Cardiac muscle cell (in vitro differentiated cells and primary cell): ENCODE measurements at regions not wholly inside any gene's neighbourhood (a gene's known extent, or its start where the extent isn't known, plus 50 kb on each side); places are given as distances from the start of the nearest gene placed in this dataset.

Experiments
- DNase-seq, 2 donors: peaks; one replicate each; pipeline versions ENCODE4 v3.0.0 to v3.0.0-alpha.2; 2010 to 2017; ENCODE audit warnings: low read depth in 1 of 2, low spot score in 1 of 2
- H3K27ac ChIP-seq: fragments of 200-600 bp; sonication (generic); 2 replicates; pipeline ENCODE4 v1.5.1; 2016
- H3K27me3 ChIP-seq: fragments of 200-600 bp; sonication (generic); 2 replicates; pipeline ENCODE4 v1.6.0; 2016; ENCODE audit warnings: control low read depth
- H3K36me3 ChIP-seq: fragments of 200-600 bp; sonication (generic); 2 replicates; pipeline ENCODE4 v1.5.1; 2016; ENCODE audit warnings: control low read depth
- H3K4me1 ChIP-seq: fragments of 200-600 bp; sonication (generic); 2 replicates; pipeline ENCODE4 v1.8.1; 2017; ENCODE audit warnings: low read depth, mild to moderate bottlenecking, mixed run types
- H3K4me3 ChIP-seq: fragments of 200-600 bp; sonication (generic); 2 replicates; pipeline ENCODE4 v1.5.1; 2016; ENCODE audit warnings: mild to moderate bottlenecking
- H3K9me3 ChIP-seq: fragments of 200-600 bp; sonication (generic); 2 replicates; pipeline ENCODE4 v1.5.1; 2017; ENCODE audit warnings: low read depth, mild to moderate bottlenecking, control low read depth
- CTCF ChIP-seq: IDR thresholded peaks from 2 replicates; pipeline ENCODE4 v1.5.1; 2012; ENCODE audit warnings: low read depth, mild to moderate bottlenecking, low read length

GRCh38 chr20:22770241-22770800 lies 185.9 kb upstream of the FOXA2 start:
- no peak overlapping the region for H3K27ac ChIP-seq
- H3K36me3 ChIP-seq: no peaks in the 10 kb centered on the region
- no peaks in the 10 kb centered on the region for H3K27me3 ChIP-seq
- no peak for DNase-seq
- no peaks in the 10 kb centered on the region for H3K9me3 ChIP-seq
- no peak for TF ChIP-seq CTCF
- H3K4me3 ChIP-seq: no peak overlapping the region
- no peaks in the 10 kb centered on the region for H3K4me1 ChIP-seq

- Histone ChIP-seq H3K36me3 (no peaks in the 10 kb centered on the region), H3K27me3 (no peaks in the 10 kb centered on the region), H3K9me3 (no peaks in the 10 kb centered on the region), H3K4me1 (no peaks in the 10 kb centered on the region), H3K4me3 (no peak overlapping the region), H3K27ac (no peak overlapping the region)
- TF ChIP-seq CTCF: no peak
- DNase-seq: no peak
Measured at GRCh38 chr20:22771706-22772105, 187.3 kb upstream of the FOXA2 start.

GRCh38 chr20:22773344-22773743 lies 189.0 kb upstream of the FOXA2 start:
- Histone ChIP-seq H3K27me3 (no peaks in the 10 kb centered on the region), H3K9me3 (no peaks in the 10 kb centered on the region), H3K36me3 (no peaks in the 10 kb centered on the region), H3K27ac (no peak overlapping the region), H3K4me1 (no peaks in the 10 kb centered on the region), H3K4me3 (no peak overlapping the region)
- DNase-seq: peak in 1 of 2 donors; percentile 40
- no peak for TF ChIP-seq CTCF

- DNase-seq: no peak
- Histone ChIP-seq H3K27ac (no peak overlapping the region), H3K4me3 (no peak overlapping the region), H3K4me1 (no peaks in the 10 kb centered on the region), H3K9me3 (no peaks in the 10 kb centered on the region), H3K27me3 (no peaks in the 10 kb centered on the region), H3K36me3 (no peaks in the 10 kb centered on the region)
- TF ChIP-seq CTCF: no peak
Measured at GRCh38 chr20:22775256-22775655, 190.9 kb upstream of the FOXA2 start.

- Histone ChIP-seq H3K9me3 (no peaks in the 10 kb centered on the region), H3K4me3 (no peak overlapping the region), H3K27ac (no peak overlapping the region), H3K4me1 (no peaks in the 10 kb centered on the region), H3K36me3 (no peaks in the 10 kb centered on the region), H3K27me3 (no peaks in the 10 kb centered on the region)
- no peak for TF ChIP-seq CTCF
- DNase-seq: peak in 1 of 2 donors; percentile 72
Measured at GRCh38 chr20:22775671-22776139, 191.3 kb upstream of the FOXA2 start.
